ENCODE measurements at regions not wholly inside any gene's neighbourhood (a gene's known extent, or its start where the extent isn't known, plus 50 kb on each side); places are given as distances from the start of the nearest gene placed in this dataset.

DNA sequence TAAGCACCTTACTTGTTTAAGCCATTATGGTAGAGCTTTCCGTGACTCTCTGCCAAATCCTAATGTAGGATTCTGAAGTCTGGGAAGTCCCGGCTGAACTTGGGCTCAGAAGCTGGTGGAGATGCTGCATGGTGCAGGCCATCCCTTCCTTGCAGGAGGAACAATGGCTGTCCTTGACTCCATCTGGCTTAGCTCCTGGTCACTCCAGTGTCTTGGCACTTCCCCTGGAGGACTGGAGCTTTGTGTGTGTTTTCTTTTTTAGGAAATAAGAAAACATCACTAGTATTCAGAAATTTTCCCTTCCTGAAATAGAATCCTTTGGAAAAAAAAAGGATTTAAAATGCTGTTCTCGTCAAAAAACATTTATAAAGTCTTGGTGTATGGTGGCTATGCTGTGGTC is 209.3 kb upstream of the ROPN1 start:
- H3K9me3 ChIP-seq (ENCODE audit: insufficient read depth, low read depth, low read length): no peaks in the 10 kb centered on the region
- H3K9me2 ChIP-seq (replicated peaks; ENCODE audit: low read depth, low read length): no peaks in the 10 kb centered on the region
- H3K27me3 ChIP-seq (ENCODE audit: insufficient read depth, low read length, poor library complexity, severe bottlenecking): no peaks in the 10 kb centered on the region

DNA sequence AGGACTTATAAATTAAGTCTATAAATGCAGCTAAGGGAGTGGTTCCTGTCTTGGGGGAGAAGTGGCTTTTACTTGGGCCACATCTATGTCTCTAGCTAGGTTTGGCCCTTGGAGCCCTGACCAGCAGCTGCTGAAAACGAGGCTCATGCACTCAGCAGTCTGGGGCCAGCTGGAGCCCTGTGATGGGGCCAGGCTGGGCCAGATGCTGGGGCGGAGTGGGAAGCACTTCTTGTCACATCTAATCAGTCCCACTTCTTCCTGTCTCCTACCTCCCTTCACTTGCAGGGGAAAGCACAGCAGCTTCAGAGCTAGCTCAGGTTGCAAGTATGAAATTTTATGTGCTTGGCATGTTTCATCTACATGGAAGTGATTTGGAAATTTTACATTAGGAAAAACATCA is 209.9 kb upstream of the ROPN1 start:
- H2AFZ ChIP-seq (ENCODE audit: low read length): no peak overlapping the region
- no peaks in the 10 kb centered on the region for H3K79me2 ChIP-seq (ENCODE audit: insufficient read depth, low read length)
- no peak overlapping the region for H3K9ac ChIP-seq (ENCODE audit: low read depth, low read length, poor library complexity, severe bottlenecking)
- no peaks in the 10 kb centered on the region for H3K9me2 ChIP-seq (replicated peaks; ENCODE audit: low read depth, low read length)
- H3K4me1 ChIP-seq (ENCODE audit: insufficient read depth, low read length, poor library complexity, severe bottlenecking): peaks cover 12% of the 10 kb centered on the region
- H3K27me3 ChIP-seq (ENCODE audit: insufficient read depth, low read length, poor library complexity, severe bottlenecking): no peaks in the 10 kb centered on the region
- H3K4me3 ChIP-seq (ENCODE audit: low read length, poor library complexity, severe bottlenecking): no peak overlapping the region
- no peaks in the 10 kb centered on the region for H4K20me1 ChIP-seq (ENCODE audit: insufficient read depth, low read length, poor library complexity, severe bottlenecking)
- no peak overlapping the region for H3K4me2 ChIP-seq (ENCODE audit: low read depth, low read length, poor library complexity, severe bottlenecking)
- no peaks in the 10 kb centered on the region for H3K9me3 ChIP-seq (ENCODE audit: insufficient read depth, low read depth, low read length)
- H3K36me3 ChIP-seq (ENCODE audit: insufficient read depth, low read length): no peaks in the 10 kb centered on the region
- H3F3A ChIP-seq (ENCODE audit: low read depth): no peaks in the 10 kb centered on the region
- TF ChIP-seq, protein P1, sequence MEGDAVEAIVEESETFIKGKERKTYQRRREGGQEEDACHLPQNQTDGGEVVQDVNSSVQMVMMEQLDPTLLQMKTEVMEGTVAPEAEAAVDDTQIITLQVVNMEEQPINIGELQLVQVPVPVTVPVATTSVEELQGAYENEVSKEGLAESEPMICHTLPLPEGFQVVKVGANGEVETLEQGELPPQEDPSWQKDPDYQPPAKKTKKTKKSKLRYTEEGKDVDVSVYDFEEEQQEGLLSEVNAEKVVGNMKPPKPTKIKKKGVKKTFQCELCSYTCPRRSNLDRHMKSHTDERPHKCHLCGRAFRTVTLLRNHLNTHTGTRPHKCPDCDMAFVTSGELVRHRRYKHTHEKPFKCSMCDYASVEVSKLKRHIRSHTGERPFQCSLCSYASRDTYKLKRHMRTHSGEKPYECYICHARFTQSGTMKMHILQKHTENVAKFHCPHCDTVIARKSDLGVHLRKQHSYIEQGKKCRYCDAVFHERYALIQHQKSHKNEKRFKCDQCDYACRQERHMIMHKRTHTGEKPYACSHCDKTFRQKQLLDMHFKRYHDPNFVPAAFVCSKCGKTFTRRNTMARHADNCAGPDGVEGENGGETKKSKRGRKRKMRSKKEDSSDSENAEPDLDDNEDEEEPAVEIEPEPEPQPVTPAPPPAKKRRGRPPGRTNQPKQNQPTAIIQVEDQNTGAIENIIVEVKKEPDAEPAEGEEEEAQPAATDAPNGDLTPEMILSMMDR (conservative IDR thresholded peaks at IDR 0.05; ENCODE audit: low read length): no peak
- no peak for TF ChIP-seq EZH2phosphoT487 (IDR thresholded peaks at IDR 0.05; ENCODE audit: borderline replicate concordance)

More for the DNA sequence above, 209.3 kb upstream of the ROPN1 start:
- Histone ChIP-seq H3K4me3 (ENCODE audit: low read length, poor library complexity, severe bottlenecking) (no peak overlapping the region), H3K9ac (ENCODE audit: low read depth, low read length, poor library complexity, severe bottlenecking) (no peak overlapping the region), H3K79me2 (ENCODE audit: insufficient read depth, low read length) (no peaks in the 10 kb centered on the region), H3K4me2 (ENCODE audit: low read depth, low read length, poor library complexity, severe bottlenecking) (no peak overlapping the region), H2AFZ (ENCODE audit: low read length) (no peak overlapping the region), H3K36me3 (ENCODE audit: insufficient read depth, low read length) (no peaks in the 10 kb centered on the region), H3K4me1 (ENCODE audit: insufficient read depth, low read length, poor library complexity, severe bottlenecking) (peaks cover 12% of the 10 kb centered on the region), H3F3A (ENCODE audit: low read depth) (no peaks in the 10 kb centered on the region), H4K20me1 (ENCODE audit: insufficient read depth, low read length, poor library complexity, severe bottlenecking) (no peaks in the 10 kb centered on the region)
- TF ChIP-seq, protein P1 (conservative IDR thresholded peaks at IDR 0.05; ENCODE audit: low read length): no peak
- TF ChIP-seq EZH2phosphoT487 (IDR thresholded peaks at IDR 0.05; ENCODE audit: borderline replicate concordance): no peak

DNA sequence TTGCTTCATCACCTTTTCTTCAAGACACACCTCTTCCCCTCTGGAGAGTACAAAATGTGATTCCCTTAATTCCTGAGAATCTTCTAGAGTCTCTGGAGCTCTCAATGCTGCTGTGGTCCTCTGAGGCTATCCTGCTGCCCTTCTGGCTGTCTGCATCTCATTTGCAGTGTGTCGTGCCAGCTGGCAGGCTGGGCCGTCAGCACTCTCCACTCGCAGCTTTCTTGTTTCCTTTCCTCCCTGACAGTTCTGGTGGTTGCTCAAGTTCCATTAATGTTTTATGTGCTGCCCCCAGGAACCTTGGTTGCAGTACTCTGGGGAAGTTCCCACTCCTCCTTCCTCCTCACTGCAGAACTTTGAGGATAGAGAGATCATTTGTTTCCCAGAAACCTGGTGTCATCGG is 210.8 kb upstream of the ROPN1 start:
- peaks cover 12% of the 10 kb centered on the region for H3K4me1 ChIP-seq (ENCODE audit: insufficient read depth, low read length, poor library complexity, severe bottlenecking)
- no peak for TF ChIP-seq EZH2phosphoT487 (IDR thresholded peaks at IDR 0.05; ENCODE audit: borderline replicate concordance)
- TF ChIP-seq, protein P1 (conservative IDR thresholded peaks at IDR 0.05; ENCODE audit: low read length): no peak
- no peaks in the 10 kb centered on the region for H3K9me3 ChIP-seq (ENCODE audit: insufficient read depth, low read depth, low read length)
- no peaks in the 10 kb centered on the region for H4K20me1 ChIP-seq (ENCODE audit: insufficient read depth, low read length, poor library complexity, severe bottlenecking)
- no peaks in the 10 kb centered on the region for H3F3A ChIP-seq (ENCODE audit: low read depth)
- H3K4me3 ChIP-seq (ENCODE audit: low read length, poor library complexity, severe bottlenecking): no peak overlapping the region
- no peaks in the 10 kb centered on the region for H3K27me3 ChIP-seq (ENCODE audit: insufficient read depth, low read length, poor library complexity, severe bottlenecking)
- no peak overlapping the region for H3K4me2 ChIP-seq (ENCODE audit: low read depth, low read length, poor library complexity, severe bottlenecking)
- no peaks in the 10 kb centered on the region for H3K79me2 ChIP-seq (ENCODE audit: insufficient read depth, low read length)
- H3K36me3 ChIP-seq (ENCODE audit: insufficient read depth, low read length): no peaks in the 10 kb centered on the region
- no peak overlapping the region for H3K9ac ChIP-seq (ENCODE audit: low read depth, low read length, poor library complexity, severe bottlenecking)
- no peaks in the 10 kb centered on the region for H3K9me2 ChIP-seq (replicated peaks; ENCODE audit: low read depth, low read length)
- no peak overlapping the region for H2AFZ ChIP-seq (ENCODE audit: low read length)

Measured in Loucy (cell line).